ENCODE measurements at regions not wholly inside any gene's neighbourhood (a gene's known extent, or its start where the extent isn't known, plus 50 kb on each side); places are given as distances from the start of the nearest gene placed in this dataset.

- Histone ChIP-seq H3K27ac (no peak overlapping the region), H3K4me3 (no peak overlapping the region), H3K36me3 (no peaks in the 10 kb centered on the region), H3K9me3 (ENCODE audit: low read depth) (no peaks in the 10 kb centered on the region), H3K27me3 (peaks cover 26% of the 10 kb centered on the region), H3K4me1 (ENCODE audit: low read depth) (peaks cover 4% of the 10 kb centered on the region)
- no peak for DNase-seq (ENCODE audit: low read depth in 1 of 2, low spot score in 1 of 2)
- no peak for TF ChIP-seq CTCF (IDR thresholded peaks at IDR 0.05; ENCODE audit: low read depth, low read length)
Observed at GRCh38 chr1:34373912-34374311, 197.2 kb downstream of the C1orf94 start.

GRCh38 chr1:34376531-34376930 is 199.8 kb downstream of the C1orf94 start:
- Histone ChIP-seq H3K27me3 (peaks cover 22% of the 10 kb centered on the region), H3K4me3 (no peak overlapping the region), H3K9me3 (ENCODE audit: low read depth) (no peaks in the 10 kb centered on the region), H3K27ac (no peak overlapping the region), H3K36me3 (no peaks in the 10 kb centered on the region), H3K4me1 (ENCODE audit: low read depth) (peaks cover 4% of the 10 kb centered on the region)
- no peak for TF ChIP-seq CTCF (IDR thresholded peaks at IDR 0.05; ENCODE audit: low read depth, low read length)
- no peak for DNase-seq (ENCODE audit: low read depth in 1 of 2, low spot score in 1 of 2)

GRCh38 chr1:34378968-34379856 is 202.5 kb downstream of the C1orf94 start:
- DNase-seq (ENCODE audit: low read depth in 1 of 2, low spot score in 1 of 2), result peak in 1 of 2 donors; percentile 0

GRCh38 chr1:34379911-34380310 is 203.2 kb downstream of the C1orf94 start:
- H3K4me1 ChIP-seq (ENCODE audit: low read depth), result peaks cover 4% of the 10 kb centered on the region
- no peak for DNase-seq (ENCODE audit: low read depth in 1 of 2, low spot score in 1 of 2)
- H3K9me3 ChIP-seq (ENCODE audit: low read depth), result no peaks in the 10 kb centered on the region
- H3K36me3 ChIP-seq, result no peaks in the 10 kb centered on the region
- no peaks in the 10 kb centered on the region for H3K27me3 ChIP-seq
- H3K27ac ChIP-seq, result no peak overlapping the region
- H3K4me3 ChIP-seq, result no peak overlapping the region
- TF ChIP-seq CTCF (IDR thresholded peaks at IDR 0.05; ENCODE audit: low read depth, low read length), result no peak

More at GRCh38 chr1:34378968-34379856, 202.5 kb downstream of the C1orf94 start:
- TF ChIP-seq CTCF (IDR thresholded peaks at IDR 0.05; ENCODE audit: low read depth, low read length), result no peak
- Histone ChIP-seq H3K27me3 (peaks cover 2% of the 10 kb centered on the region), H3K27ac (no peak overlapping the region), H3K4me3 (no peak overlapping the region), H3K36me3 (no peaks in the 10 kb centered on the region), H3K9me3 (ENCODE audit: low read depth) (no peaks in the 10 kb centered on the region), H3K4me1 (ENCODE audit: low read depth) (peaks cover 4% of the 10 kb centered on the region)

- no peaks in the 10 kb centered on the region for H3K27me3 ChIP-seq
- no peak for TF ChIP-seq CTCF (IDR thresholded peaks at IDR 0.05; ENCODE audit: low read depth, low read length)
- no peak for DNase-seq (ENCODE audit: low read depth in 1 of 2, low spot score in 1 of 2)
- H3K4me1 ChIP-seq (ENCODE audit: low read depth), result peaks cover 4% of the 10 kb centered on the region
- no peaks in the 10 kb centered on the region for H3K36me3 ChIP-seq
- no peak overlapping the region for H3K4me3 ChIP-seq
- H3K27ac ChIP-seq, result no peak overlapping the region
- no peaks in the 10 kb centered on the region for H3K9me3 ChIP-seq (ENCODE audit: low read depth)
Observed at GRCh38 chr1:34380526-34381124, 203.9 kb downstream of the C1orf94 start.
